GM12878 (cell line): ENCODE measurements at regions not wholly inside any gene's neighbourhood (a gene's known extent, or its start where the extent isn't known, plus 50 kb on each side); places are given as distances from the start of the nearest gene placed in this dataset.

Experiments used
- ATAC-seq: fragments of 200-7000 bp; cut with Tn5 transposase; 3 replicates; pipeline ENCODE4 v1.9.1; 2020; ENCODE audit warnings: mild to moderate bottlenecking, moderate library complexity
- BruUV-seq: library from RNA; stranded (reverse); fragments of 400-500 nt; replicated peaks from 2 replicates; lab custom pipeline; 2021; lab: Mats Ljungman, UMichigan
- CTCF ChIA-PET: fragments of 300-600 bp; sonication (Branson Sonifier 250); formaldehyde crosslinking; extraction: SDS; loops from one replicate; lab custom pipeline; 2021; ENCODE audit warnings: inconsistent platforms; lab: Yijun Ruan, JAX
- POLR2A ChIA-PET: fragments of 350-600 bp; formaldehyde crosslinking; extraction: SDS; loops from one replicate; lab custom pipeline; 2021; ENCODE audit warnings: inconsistent platforms; lab: Charles Lee
- RAD21 ChIA-PET: fragments of 300-600 bp; sonication (Branson Sonifier 250); formaldehyde crosslinking; loops from one replicate; lab custom pipeline; 2023; ENCODE audit warnings: antibody characterized with exemption; ENCODE audit not compliant: unreplicated experiment; lab: Charles Lee
- SMC1A ChIA-PET: fragments of 300-600 bp; sonication (Branson Sonifier 250); formaldehyde crosslinking; loops from one replicate; lab custom pipeline; 2023; ENCODE audit not compliant: unreplicated experiment, uncharacterized antibody; lab: Charles Lee
- DNase-seq: peaks from one replicate; pipeline ENCODE4 v3.0.0-alpha.2; 2011; ENCODE audit warnings: low read depth, low spot score
- FAIRE-seq: peaks from 3 replicates; lab custom pipeline; 2011; peaks lifted over from hg19 to GRCh38; lab: Jason Lieb, UNC
- H2AFZ ChIP-seq: 2 replicates; pipeline ENCODE4 v1.6.0; 2011; ENCODE audit warnings: low read depth, low read length, control low read depth; ENCODE audit not compliant: control insufficient read depth
- H3K27ac ChIP-seq: 2 replicates; pipeline ENCODE4 v1.5.1; 2011; ENCODE audit warnings: control low read depth; ENCODE audit not compliant: control insufficient read depth, insufficient read depth
- H3K27me3 ChIP-seq, 2 experiments: replicated peaks in 1 of 2; 2 replicates each; pipeline versions ENCODE4 v1.6.0 to v1.6.1; 2011; ENCODE audit warnings: low read length in 1 of 2; ENCODE audit not compliant: control insufficient read depth in 2 of 2, insufficient read depth in 2 of 2
- H3K36me3 ChIP-seq, 2 experiments: 2 replicates each; pipeline ENCODE4 v1.5.1; 2011; ENCODE audit warnings: low read length in 1 of 2; ENCODE audit not compliant: control insufficient read depth in 2 of 2, insufficient read depth in 2 of 2
- H3K4me1 ChIP-seq: 2 replicates; pipeline ENCODE4 v1.6.1; 2011; ENCODE audit warnings: mild to moderate bottlenecking, low read length, moderate library complexity, mixed read lengths; ENCODE audit not compliant: control insufficient read depth, insufficient read depth
- H3K4me2 ChIP-seq: 2 replicates; pipeline ENCODE4 v1.6.0; 2011; ENCODE audit warnings: control low read depth; ENCODE audit not compliant: control insufficient read depth, insufficient read depth
- H3K4me3 ChIP-seq: fragments of 200-600 bp; sonication (generic); 2 replicates; pipeline ENCODE4 v1.5.1; 2016
- H3K79me2 ChIP-seq: 2 replicates; pipeline ENCODE4 v1.6.0; 2011; ENCODE audit warnings: low read length; ENCODE audit not compliant: control insufficient read depth, insufficient read depth
- H3K9ac ChIP-seq: 2 replicates; pipeline ENCODE4 v1.8.0; 2011; ENCODE audit warnings: low read length, control low read depth, mixed read lengths; ENCODE audit not compliant: control insufficient read depth, insufficient read depth
- H3K9me3 ChIP-seq: replicated peaks from 3 replicates; pipeline ENCODE4 v1.5.1; 2011; ENCODE audit warnings: mild to moderate bottlenecking, low read length; ENCODE audit not compliant: control insufficient read depth, insufficient read depth
- H4K20me1 ChIP-seq: 2 replicates; pipeline ENCODE4 v1.6.0; 2011; ENCODE audit not compliant: control insufficient read depth, insufficient read depth
- CTCF ChIP-seq, 3 experiments: IDR thresholded peaks in 2 of 3; conservative IDR thresholded peaks in 1 of 3; 2 replicates each; pipeline ENCODE4 v1.5.1; 2011; ENCODE audit warnings: low read depth in 3 of 3, low read length in 3 of 3, mild to moderate bottlenecking in 3 of 3, control low read depth in 2 of 3, moderate library complexity in 2 of 3, inconsistent platforms in 1 of 3, mixed read lengths in 1 of 3; ENCODE audit not compliant: control insufficient read depth in 2 of 3, insufficient read depth in 1 of 3; ENCODE audit errors: extremely low read depth in 1 of 3
- ELK1 ChIP-seq: IDR thresholded peaks from 2 replicates; pipeline ENCODE4 v1.6.1; 2012; ENCODE audit warnings: low read depth, low read length, improper control_type of control experiment
- MEF2B ChIP-seq: fragments of 450-650 bp; IDR thresholded peaks from 2 replicates; pipeline ENCODE4 v1.6.1; 2018; ENCODE audit warnings: mild to moderate bottlenecking, moderate library complexity; ENCODE audit not compliant: partially characterized antibody, poor library complexity, severe bottlenecking
- NFIC ChIP-seq: IDR thresholded peaks from 2 replicates; pipeline ENCODE4 v1.6.1; 2012; ENCODE audit warnings: low read depth, mild to moderate bottlenecking, inconsistent platforms, low read length, moderate library complexity
- NFYA ChIP-seq: IDR thresholded peaks from 2 replicates; pipeline ENCODE4 v1.6.1; 2011; ENCODE audit warnings: low read depth, mild to moderate bottlenecking, low read length, improper control_type of control experiment, borderline replicate concordance
- NFYB ChIP-seq: IDR thresholded peaks from 2 replicates; pipeline ENCODE4 v1.6.1; 2011; ENCODE audit warnings: low read depth, mild to moderate bottlenecking, low read length, improper control_type of control experiment, moderate library complexity; ENCODE audit not compliant: insufficient read depth
- PBX3 ChIP-seq: IDR thresholded peaks from 2 replicates; pipeline ENCODE4 v1.6.1; 2011; ENCODE audit warnings: mild to moderate bottlenecking, low read depth, low read length, moderate library complexity; ENCODE audit not compliant: insufficient replicate concordance
- POLR2A ChIP-seq: IDR thresholded peaks from 2 replicates; pipeline ENCODE4 v1.6.1; 2011; ENCODE audit warnings: low read depth, mild to moderate bottlenecking, low read length
- POU2F2 ChIP-seq: IDR thresholded peaks from 3 replicates; pipeline ENCODE4 v1.6.1; 2011; ENCODE audit warnings: low read depth, mild to moderate bottlenecking, low read length, borderline replicate concordance
- RAD21 ChIP-seq: IDR thresholded peaks from 2 replicates; pipeline ENCODE4 v1.6.1; 2011; ENCODE audit warnings: mild to moderate bottlenecking, low read depth, low read length, moderate library complexity; ENCODE audit not compliant: insufficient read depth
- REST ChIP-seq: IDR thresholded peaks from 2 replicates; pipeline ENCODE4 v1.6.1; 2012; ENCODE audit warnings: mild to moderate bottlenecking, low read depth, low read length
- RUNX3 ChIP-seq: IDR thresholded peaks from 2 replicates; pipeline ENCODE4 v1.6.1; 2012; ENCODE audit warnings: low read length, inconsistent platforms
- SMAD1 ChIP-seq: fragments of 450-650 bp; IDR thresholded peaks from 2 replicates; pipeline ENCODE4 v1.6.1; 2018; ENCODE audit warnings: mild to moderate bottlenecking, low read depth; ENCODE audit not compliant: partially characterized antibody
- YY1 ChIP-seq: IDR thresholded peaks from 2 replicates; pipeline ENCODE4 v1.6.1; 2011; ENCODE audit warnings: low read depth, mild to moderate bottlenecking, low read length
- ZNF274 ChIP-seq: IDR thresholded peaks from one replicate; pipeline ENCODE4 v1.8.0; 2011; ENCODE audit not compliant: insufficient read length, insufficient read depth
- ZNF384 ChIP-seq: IDR thresholded peaks from 2 replicates; pipeline ENCODE4 v1.6.1; 2012; ENCODE audit warnings: low read depth, mild to moderate bottlenecking, low read length, improper control_type of control experiment, borderline replicate concordance
- WGBS: methylation state at CpG from one replicate; pipeline ENCODE4 v1.1.6; 2016; ENCODE audit warnings: low lambda C conversion rate; ENCODE audit not compliant: insufficient replicate concordance, insufficient coverage; ENCODE audit errors: missing lambda C conversion rate; 5-methylcytosine and 5-hydroxymethylcytosine counted together
- in situ Hi-C: fragments of 300-500 bp; cut with MboI; formaldehyde crosslinking; loops from 9 replicates; pipeline ENCODE4 v1.14.3; 2018; ENCODE audit warnings: mixed read lengths
- intact Hi-C: fragments of 100-400 bp; cut with micrococcal nuclease; formaldehyde crosslinking; loops from one replicate; pipeline ENCODE4 v1.14.2; 2022; ENCODE audit not compliant: unreplicated experiment

GRCh38 chr5:66306844-66307315 is 162.8 kb downstream of the SREK1 start:
- Histone ChIP-seq H3K9me3 (no peaks in the 10 kb centered on the region), H3K4me1 (no peaks in the 10 kb centered on the region), H3K4me3 (no peak overlapping the region), H2AFZ (no peak overlapping the region), H3K4me2 (no peak overlapping the region), H3K36me3 (no peaks in the 10 kb centered on the region), H3K79me2 (no peaks in the 10 kb centered on the region), H3K27ac (no peak overlapping the region), H3K9ac (no peak overlapping the region), H3K27me3 (peaks cover 0 to 1% of the 10 kb centered on the region in 2 experiments; a peak in 1 of 4 replicates), H4K20me1 (no peaks in the 10 kb centered on the region)
- ChIA-PET POLR2A (no interaction called here), SMC1A (interaction anchor here (0.6 to 3.7 kb wide), 23 partner anchors 9 to 901 kb away, joined by 3 to 52 read pairs (median 4); no protein-coding TSS in a partner anchor), CTCF (interaction anchor here (0.7 to 4.7 kb wide), 69 partner anchors 7 to 900 kb away, joined by 3 to 137 read pairs (median 5); no protein-coding TSS in a partner anchor), RAD21 (interaction anchor here (0.8 to 1.6 kb wide), 19 partner anchors 8 to 901 kb away, joined by 3 to 35 read pairs (median 4); no protein-coding TSS in a partner anchor)
- ATAC-seq (no peak), DNase-seq (no peak), FAIRE-seq (no peak)
- in situ Hi-C loops, result no loop called here
- WGBS, result 42% methylated on average over 7 of the region's 7 CpGs
- intact Hi-C loops, result loop anchor here (1.0 to 5.0 kb wide), 5 partner anchors 130 to 900 kb away; no protein-coding TSS in a partner anchor
- TF ChIP-seq YY1, result no peak
- no peak for TF ChIP-seq RAD21
- TF ChIP-seq NFIC, result no peak
- no peak for TF ChIP-seq PBX3
- no peak for TF ChIP-seq RUNX3
- no peak for TF ChIP-seq ZNF384
- TF ChIP-seq NFYA, result no peak
- TF ChIP-seq POU2F2, result no peak
- TF ChIP-seq ELK1, result no peak
- TF ChIP-seq SMAD1, result no peak
- no peak for TF ChIP-seq NFYB
- no peak for TF ChIP-seq REST
- no peak for TF ChIP-seq CTCF (IDR thresholded peaks at IDR 0.05 in 2 of 3, conservative IDR thresholded peaks at IDR 0.05 in 1 of 3; ENCODE audit: control insufficient read depth in 2 of 3, extremely low read depth in 1 of 3, insufficient read depth in 1 of 3, low read depth in 3 of 3, low read length in 3 of 3)
- TF ChIP-seq MEF2B, result no peak
- TF ChIP-seq POLR2A, result no peak
- no peak for TF ChIP-seq ZNF274
- BruUV-seq, result no TSS peak
